ENCODE measurements at regions not wholly inside any gene's neighbourhood (a gene's known extent, or its start where the extent isn't known, plus 50 kb on each side); places are given as distances from the start of the nearest gene placed in this dataset.

- Mint-ChIP-seq H3K4me1 (no peaks in the 10 kb centered on the region), H3K9me3 (peaks cover 3% of the 10 kb centered on the region)
- ATAC-seq, result no peak
Measured at GRCh38 chr1:72942008-72942407, 659.7 kb upstream of the NEGR1 start.

GRCh38 chr1:72938408-72938807 is 656.1 kb upstream of the NEGR1 start:
- Mint-ChIP-seq H3K9me3 (peaks cover 3% of the 10 kb centered on the region), H3K36me3 (no peaks in the 10 kb centered on the region), H3K27ac (no peak overlapping the region), H3K4me3 (no peak overlapping the region), H3K4me1 (no peaks in the 10 kb centered on the region), H3K27me3 (no peaks in the 10 kb centered on the region)
- no peak for ATAC-seq

More at GRCh38 chr1:72942008-72942407, 659.7 kb upstream of the NEGR1 start:
- H3K36me3 Mint-ChIP-seq, result no peaks in the 10 kb centered on the region
- no peaks in the 10 kb centered on the region for H3K27me3 Mint-ChIP-seq
- no peak overlapping the region for H3K4me3 Mint-ChIP-seq
- no peak overlapping the region for H3K27ac Mint-ChIP-seq

- H3K27ac Mint-ChIP-seq, result no peak overlapping the region
- ATAC-seq, result no peak
- no peak overlapping the region for H3K4me3 Mint-ChIP-seq
- peaks cover 3% of the 10 kb centered on the region for H3K9me3 Mint-ChIP-seq
- no peaks in the 10 kb centered on the region for H3K27me3 Mint-ChIP-seq
- no peaks in the 10 kb centered on the region for H3K36me3 Mint-ChIP-seq
- no peaks in the 10 kb centered on the region for H3K4me1 Mint-ChIP-seq
Measured at GRCh38 chr1:72937905-72938304, 655.6 kb upstream of the NEGR1 start.

- Mint-ChIP-seq H3K9me3 (peaks cover 3% of the 10 kb centered on the region), H3K4me3 (no peak overlapping the region), H3K27ac (no peak overlapping the region), H3K4me1 (no peaks in the 10 kb centered on the region), H3K36me3 (no peaks in the 10 kb centered on the region), H3K27me3 (no peaks in the 10 kb centered on the region)
- no peak for ATAC-seq
Measured at GRCh38 chr1:72936942-72937341, 654.6 kb upstream of the NEGR1 start.

GRCh38 chr1:72936151-72936740 is 653.9 kb upstream of the NEGR1 start:
- H3K4me3 Mint-ChIP-seq, result no peak overlapping the region
- H3K4me1 Mint-ChIP-seq, result no peaks in the 10 kb centered on the region
- H3K27me3 Mint-ChIP-seq, result no peaks in the 10 kb centered on the region
- H3K36me3 Mint-ChIP-seq, result no peaks in the 10 kb centered on the region
- H3K9me3 Mint-ChIP-seq, result peaks cover 3% of the 10 kb centered on the region
- H3K27ac Mint-ChIP-seq, result no peak overlapping the region
- ATAC-seq, result no peak

- no peaks in the 10 kb centered on the region for H3K4me1 Mint-ChIP-seq
- H3K27ac Mint-ChIP-seq, result no peak overlapping the region
- no peak for ATAC-seq
- H3K36me3 Mint-ChIP-seq, result no peaks in the 10 kb centered on the region
- no peaks in the 10 kb centered on the region for H3K27me3 Mint-ChIP-seq
- peaks cover 6% of the 10 kb centered on the region for H3K9me3 Mint-ChIP-seq
- H3K4me3 Mint-ChIP-seq, result no peak overlapping the region
Measured at GRCh38 chr1:72932025-72932424, 649.7 kb upstream of the NEGR1 start.

- Mint-ChIP-seq H3K9me3 (peaks cover 7% of the 10 kb centered on the region), H3K36me3 (no peaks in the 10 kb centered on the region)
Measured at GRCh38 chr1:72930528-72930927, 648.2 kb upstream of the NEGR1 start.

GRCh38 chr1:72918940-72919339 is 636.6 kb upstream of the NEGR1 start:
- no peak overlapping the region for H3K4me3 Mint-ChIP-seq
- no peak overlapping the region for H3K27ac Mint-ChIP-seq
- H3K36me3 Mint-ChIP-seq, result no peaks in the 10 kb centered on the region
- H3K27me3 Mint-ChIP-seq, result no peaks in the 10 kb centered on the region
- no peaks in the 10 kb centered on the region for H3K4me1 Mint-ChIP-seq
- H3K9me3 Mint-ChIP-seq, result no peaks in the 10 kb centered on the region
- no peak for ATAC-seq

More at GRCh38 chr1:72930528-72930927, 648.2 kb upstream of the NEGR1 start:
- H3K27me3 Mint-ChIP-seq, result no peaks in the 10 kb centered on the region
- no peak overlapping the region for H3K4me3 Mint-ChIP-seq
- no peak overlapping the region for H3K27ac Mint-ChIP-seq
- no peak for ATAC-seq
- H3K4me1 Mint-ChIP-seq, result no peaks in the 10 kb centered on the region

- Mint-ChIP-seq H3K27ac (no peak overlapping the region), H3K27me3 (no peaks in the 10 kb centered on the region), H3K9me3 (no peaks in the 10 kb centered on the region), H3K4me1 (no peaks in the 10 kb centered on the region), H3K4me3 (no peak overlapping the region), H3K36me3 (no peaks in the 10 kb centered on the region)
- no peak for ATAC-seq
Measured at GRCh38 chr1:72917920-72918319, 635.6 kb upstream of the NEGR1 start.

GRCh38 chr1:72915581-72915980 is 633.2 kb upstream of the NEGR1 start:
- no peak overlapping the region for H3K4me3 Mint-ChIP-seq
- no peaks in the 10 kb centered on the region for H3K4me1 Mint-ChIP-seq
- no peaks in the 10 kb centered on the region for H3K36me3 Mint-ChIP-seq
- H3K27me3 Mint-ChIP-seq, result no peaks in the 10 kb centered on the region
- no peak for ATAC-seq
- H3K27ac Mint-ChIP-seq, result no peak overlapping the region
- no peaks in the 10 kb centered on the region for H3K9me3 Mint-ChIP-seq

GRCh38 chr1:72911656-72912055 is 629.3 kb upstream of the NEGR1 start:
- no peaks in the 10 kb centered on the region for H3K4me1 Mint-ChIP-seq
- no peaks in the 10 kb centered on the region for H3K27me3 Mint-ChIP-seq

GRCh38 chr1:72896256-72896655 is 613.9 kb upstream of the NEGR1 start:
- ATAC-seq, result no peak
- Mint-ChIP-seq H3K27me3 (no peaks in the 10 kb centered on the region), H3K27ac (no peak overlapping the region), H3K4me1 (no peaks in the 10 kb centered on the region), H3K36me3 (no peaks in the 10 kb centered on the region), H3K4me3 (no peak overlapping the region), H3K9me3 (peaks cover 3% of the 10 kb centered on the region)

More at GRCh38 chr1:72911656-72912055, 629.3 kb upstream of the NEGR1 start:
- Mint-ChIP-seq H3K9me3 (peaks cover 6% of the 10 kb centered on the region), H3K36me3 (no peaks in the 10 kb centered on the region), H3K4me3 (no peak overlapping the region), H3K27ac (no peak overlapping the region)
- no peak for ATAC-seq

GRCh38 chr1:72892461-72892860 is 610.1 kb upstream of the NEGR1 start:
- Mint-ChIP-seq H3K36me3 (no peaks in the 10 kb centered on the region), H3K9me3 (peaks cover 3% of the 10 kb centered on the region), H3K27me3 (no peaks in the 10 kb centered on the region), H3K27ac (no peak overlapping the region), H3K4me1 (no peaks in the 10 kb centered on the region), H3K4me3 (no peak overlapping the region)
- ATAC-seq, result no peak

GRCh38 chr1:72891976-72892375 is 609.6 kb upstream of the NEGR1 start:
- Mint-ChIP-seq H3K4me1 (no peaks in the 10 kb centered on the region), H3K9me3 (peaks cover 3% of the 10 kb centered on the region), H3K27me3 (no peaks in the 10 kb centered on the region), H3K27ac (no peak overlapping the region), H3K4me3 (no peak overlapping the region), H3K36me3 (no peaks in the 10 kb centered on the region)
- no peak for ATAC-seq

- no peak for ATAC-seq
- peaks cover 6% of the 10 kb centered on the region for H3K9me3 Mint-ChIP-seq
- H3K27me3 Mint-ChIP-seq, result no peaks in the 10 kb centered on the region
- H3K4me1 Mint-ChIP-seq, result no peaks in the 10 kb centered on the region
- H3K4me3 Mint-ChIP-seq, result no peak overlapping the region
- H3K27ac Mint-ChIP-seq, result no peak overlapping the region
- no peaks in the 10 kb centered on the region for H3K36me3 Mint-ChIP-seq
Measured at GRCh38 chr1:72885841-72886240, 603.5 kb upstream of the NEGR1 start.

GRCh38 chr1:72885017-72885416 is 602.7 kb upstream of the NEGR1 start:
- no peak overlapping the region for H3K27ac Mint-ChIP-seq
- no peaks in the 10 kb centered on the region for H3K27me3 Mint-ChIP-seq

GRCh38 chr1:72869873-72870272 is 587.5 kb upstream of the NEGR1 start:
- no peaks in the 10 kb centered on the region for H3K36me3 Mint-ChIP-seq
- H3K27me3 Mint-ChIP-seq, result no peaks in the 10 kb centered on the region
- no peaks in the 10 kb centered on the region for H3K4me1 Mint-ChIP-seq
- no peak for ATAC-seq
- no peak overlapping the region for H3K4me3 Mint-ChIP-seq
- no peaks in the 10 kb centered on the region for H3K9me3 Mint-ChIP-seq
- H3K27ac Mint-ChIP-seq, result no peak overlapping the region

More at GRCh38 chr1:72885017-72885416, 602.7 kb upstream of the NEGR1 start:
- no peaks in the 10 kb centered on the region for H3K4me1 Mint-ChIP-seq
- no peak for ATAC-seq
- no peaks in the 10 kb centered on the region for H3K36me3 Mint-ChIP-seq
- no peak overlapping the region for H3K4me3 Mint-ChIP-seq
- H3K9me3 Mint-ChIP-seq, result peaks cover 6% of the 10 kb centered on the region

Data from stimulated activated memory B cell treated with anti-CD40 and anti-IgM and Interleukin-4, amounts not matched to agents 10 μg/mL and 1 μg/mL and 100 μg/mL, for 72 hours (primary cell).